Activated CD4-positive, alpha-beta T cell treated with anti-CD3 and anti-CD28 coated beads, Interleukin-2, amount 50 U/mL, for 48 hours (primary cell): ENCODE measurements at regions not wholly inside any gene's neighbourhood (a gene's known extent, or its start where the extent isn't known, plus 50 kb on each side); places are given as distances from the start of the nearest gene placed in this dataset.
"Not testable (repeated sequence)": the region's sequence is repeated elsewhere in the genome, so short reads cannot be mapped to it uniquely, and the experiment has no call there.

ENCODE experiments used
- DNase-seq, 2 experiments: peaks; one replicate each; pipeline ENCODE4 v3.0.0-alpha.2; 2020

GRCh38 chr10:64090865-64091264 lies 569.7 kb downstream of the REEP3 start:
- no peak for DNase-seq

GRCh38 chr10:64091897-64092296 lies 570.7 kb downstream of the REEP3 start:
- no peak for DNase-seq

GRCh38 chr10:64093304-64093703 lies 572.1 kb downstream of the REEP3 start:
- DNase-seq: no peak

- no peak for DNase-seq
Measured at GRCh38 chr10:64093946-64094535, 572.8 kb downstream of the REEP3 start.

- DNase-seq: no peak
Measured at GRCh38 chr10:64096941-64097340, 575.7 kb downstream of the REEP3 start.

- no peak for DNase-seq
Measured at GRCh38 chr10:64097391-64098122, 576.4 kb downstream of the REEP3 start.

- no peak for DNase-seq
Measured at GRCh38 chr10:64098994-64099393, 577.8 kb downstream of the REEP3 start.

GRCh38 chr10:64101606-64102263 lies 580.5 kb downstream of the REEP3 start:
- DNase-seq: no peak

GRCh38 chr10:64102264-64102633 lies 581.0 kb downstream of the REEP3 start:
- no peak for DNase-seq

- DNase-seq: no peak
Measured at GRCh38 chr10:64102916-64103315, 581.7 kb downstream of the REEP3 start.

- no peak for DNase-seq
Measured at GRCh38 chr10:64103750-64104470, 582.7 kb downstream of the REEP3 start.

GRCh38 chr10:64109926-64110495 lies 588.8 kb downstream of the REEP3 start:
- no peak for DNase-seq

- no peak for DNase-seq
Measured at GRCh38 chr10:64112701-64113355, 591.6 kb downstream of the REEP3 start.

GRCh38 chr10:64113375-64113774 lies 592.2 kb downstream of the REEP3 start:
- no peak for DNase-seq

GRCh38 chr10:64113792-64114191 lies 592.6 kb downstream of the REEP3 start:
- no peak for DNase-seq

GRCh38 chr10:64115471-64115870 lies 594.3 kb downstream of the REEP3 start:
- DNase-seq: no peak

GRCh38 chr10:64115908-64116643 lies 594.9 kb downstream of the REEP3 start:
- DNase-seq: peak in 1 of 2 experiments; percentile 0

GRCh38 chr10:64116707-64117106 lies 595.5 kb downstream of the REEP3 start:
- DNase-seq: no peak

GRCh38 chr10:64118736-64119135 lies 597.5 kb downstream of the REEP3 start:
- DNase-seq: no peak

GRCh38 chr10:64120301-64120980 lies 599.2 kb downstream of the REEP3 start:
- not testable (repeated sequence) for DNase-seq

GRCh38 chr10:64130152-64130551 lies 609.0 kb downstream of the REEP3 start:
- no peak for DNase-seq
